ENCODE measurements at regions not wholly inside any gene's neighbourhood (a gene's known extent, or its start where the extent isn't known, plus 50 kb on each side); places are given as distances from the start of the nearest gene placed in this dataset.

GRCh38 chr3:191111722-191112121 lies 87.3 kb upstream of the OSTN start:
- no peak overlapping the region for H3K4me3 ChIP-seq (ENCODE audit: low read depth, low read length, poor library complexity, severe bottlenecking)

DNA sequence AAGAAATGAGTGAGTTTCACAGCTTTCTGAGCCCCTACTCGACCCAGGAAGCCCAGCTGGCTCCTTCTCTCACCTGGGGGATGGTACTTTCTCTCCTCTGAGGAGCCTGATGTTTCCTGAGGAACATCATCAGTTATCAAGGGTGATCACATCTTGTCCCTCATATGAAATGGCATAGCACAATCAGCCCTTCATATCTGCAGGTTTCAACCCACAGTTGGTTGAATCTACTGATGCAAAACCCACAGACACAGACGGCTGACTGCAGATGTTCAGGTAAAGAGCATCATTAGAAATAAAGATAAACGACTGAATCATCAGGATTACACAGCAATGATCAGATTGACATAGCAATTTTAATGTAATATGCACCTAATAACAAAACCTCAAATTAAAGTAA lies 93.6 kb upstream of the OSTN start:
- Histone ChIP-seq H3K9ac (ENCODE audit: low read length) (no peak overlapping the region), H3K36me3 (ENCODE audit: insufficient read depth, low read length) (no peaks in the 10 kb centered on the region), H3K9me2 (ENCODE audit: low read depth, low read length) (no peaks in the 10 kb centered on the region; the same call in 1 of the 2 replicates), H3K27me3 (ENCODE audit: insufficient read depth, low read length) (no peaks in the 10 kb centered on the region), H3K4me3 (ENCODE audit: low read depth, low read length, poor library complexity, severe bottlenecking) (no peak overlapping the region), H3K4me1 (ENCODE audit: insufficient read depth, low read length, severe bottlenecking) (no peaks in the 10 kb centered on the region), H3K4me2 (ENCODE audit: low read length) (no peak overlapping the region), H4K20me1 (ENCODE audit: insufficient read depth, low read length) (no peaks in the 10 kb centered on the region), H3K79me2 (ENCODE audit: insufficient read depth, low read length) (no peaks in the 10 kb centered on the region), H3K9me3 (ENCODE audit: low read length) (no peaks in the 10 kb centered on the region), H3F3A (ENCODE audit: insufficient read depth, low read length) (no peaks in the 10 kb centered on the region), H3K27ac (ENCODE audit: low read depth, low read length, poor library complexity, severe bottlenecking) (no peak overlapping the region), H2AFZ (ENCODE audit: low read length) (no peak overlapping the region)
- TF ChIP-seq CTCF (IDR thresholded peaks at IDR 0.05; ENCODE audit: low read length) (no peak), EZH2 (IDR thresholded peaks at IDR 0.05; ENCODE audit: borderline replicate concordance, low read length) (no peak)

More at GRCh38 chr3:191111722-191112121, 87.3 kb upstream of the OSTN start:
- Histone ChIP-seq H3K9ac (ENCODE audit: low read length) (no peak overlapping the region), H2AFZ (ENCODE audit: low read length) (no peak overlapping the region), H3K27ac (ENCODE audit: low read depth, low read length, poor library complexity, severe bottlenecking) (no peak overlapping the region), H3K9me2 (ENCODE audit: low read depth, low read length) (no peaks in the 10 kb centered on the region; the same call in 1 of the 2 replicates), H4K20me1 (ENCODE audit: insufficient read depth, low read length) (no peaks in the 10 kb centered on the region), H3K4me1 (ENCODE audit: insufficient read depth, low read length, severe bottlenecking) (no peaks in the 10 kb centered on the region), H3K36me3 (ENCODE audit: insufficient read depth, low read length) (no peaks in the 10 kb centered on the region), H3F3A (ENCODE audit: insufficient read depth, low read length) (no peaks in the 10 kb centered on the region), H3K9me3 (ENCODE audit: low read length) (no peaks in the 10 kb centered on the region), H3K4me2 (ENCODE audit: low read length) (no peak overlapping the region), H3K27me3 (ENCODE audit: insufficient read depth, low read length) (no peaks in the 10 kb centered on the region), H3K79me2 (ENCODE audit: insufficient read depth, low read length) (no peaks in the 10 kb centered on the region)
- TF ChIP-seq CTCF (IDR thresholded peaks at IDR 0.05; ENCODE audit: low read length) (no peak), EZH2 (IDR thresholded peaks at IDR 0.05; ENCODE audit: borderline replicate concordance, low read length) (no peak)

DNA sequence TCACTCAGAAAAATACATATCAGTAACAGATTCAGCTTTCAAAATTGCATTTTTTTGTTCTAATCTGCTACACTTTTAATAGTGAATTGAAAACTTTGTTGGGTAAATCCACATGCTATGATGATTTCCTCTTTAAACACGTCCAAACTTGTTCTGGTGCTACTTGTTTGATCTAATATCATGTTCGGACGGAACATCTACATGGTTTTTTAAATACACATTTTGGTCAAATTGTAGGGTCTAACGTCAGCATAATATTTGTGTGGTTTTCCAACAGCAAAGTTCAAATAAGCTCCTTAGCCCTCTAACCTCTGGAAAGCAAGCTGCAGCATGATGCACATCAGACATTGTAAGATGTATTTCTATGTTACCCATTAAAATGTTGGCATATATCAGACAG lies 98.5 kb upstream of the OSTN start:
- Histone ChIP-seq H3K4me1 (ENCODE audit: insufficient read depth, low read length, severe bottlenecking) (no peaks in the 10 kb centered on the region), H4K20me1 (ENCODE audit: insufficient read depth, low read length) (no peaks in the 10 kb centered on the region), H3K79me2 (ENCODE audit: insufficient read depth, low read length) (no peaks in the 10 kb centered on the region), H3K9me2 (ENCODE audit: low read depth, low read length) (no peaks in the 10 kb centered on the region), H3F3A (ENCODE audit: insufficient read depth, low read length) (no peaks in the 10 kb centered on the region), H3K9ac (ENCODE audit: low read length) (no peak overlapping the region), H3K4me2 (ENCODE audit: low read length) (no peak overlapping the region), H3K4me3 (ENCODE audit: low read depth, low read length, poor library complexity, severe bottlenecking) (no peak overlapping the region), H3K27me3 (ENCODE audit: insufficient read depth, low read length) (no peaks in the 10 kb centered on the region), H3K27ac (ENCODE audit: low read depth, low read length, poor library complexity, severe bottlenecking) (no peak overlapping the region), H3K36me3 (ENCODE audit: insufficient read depth, low read length) (no peaks in the 10 kb centered on the region), H3K9me3 (ENCODE audit: low read length) (no peaks in the 10 kb centered on the region), H2AFZ (ENCODE audit: low read length) (no peak overlapping the region)
- TF ChIP-seq CTCF (IDR thresholded peaks at IDR 0.05; ENCODE audit: low read length) (no peak), EZH2 (IDR thresholded peaks at IDR 0.05; ENCODE audit: borderline replicate concordance, low read length) (no peak)
